ENCODE measurements at regions not wholly inside any gene's neighbourhood (a gene's known extent, or its start where the extent isn't known, plus 50 kb on each side); places are given as distances from the start of the nearest gene placed in this dataset.

DNA sequence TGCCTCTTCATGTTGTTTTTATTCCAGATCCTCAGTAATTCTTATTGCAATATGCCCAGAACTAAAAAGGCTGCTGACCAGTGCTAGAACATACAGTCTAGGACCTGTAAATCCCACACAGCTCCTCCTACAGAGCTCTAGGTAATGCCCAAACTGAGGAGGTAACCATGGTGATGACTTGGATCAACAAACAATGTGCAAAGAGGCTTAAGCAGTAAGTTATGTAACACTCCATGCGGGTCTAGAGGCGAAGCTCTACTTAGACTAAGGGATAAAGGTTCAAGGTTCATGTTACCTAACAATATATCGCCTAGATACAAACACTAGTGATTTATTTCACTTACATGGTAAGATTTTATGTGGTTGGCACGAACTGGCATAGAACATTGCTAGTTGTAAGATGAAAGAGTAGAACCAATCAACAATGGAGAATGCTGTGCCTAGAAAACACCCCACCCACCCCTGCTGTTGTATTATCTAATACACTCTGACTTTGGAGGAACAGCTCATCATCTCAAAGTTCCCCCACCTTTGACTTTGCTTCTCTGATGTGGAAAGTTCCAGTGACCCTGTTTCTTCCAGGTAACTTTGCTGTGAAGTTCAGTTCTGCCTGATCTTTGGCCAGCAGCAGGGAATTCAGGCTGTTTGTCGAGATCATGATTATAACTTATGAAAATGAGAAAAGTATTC is 242.4 kb downstream of the ALDH8A1 start:
- no peaks in the 10 kb centered on the region for H3K36me3 Mint-ChIP-seq (ENCODE audit: low read depth)
- no peaks in the 10 kb centered on the region for H3K4me1 Mint-ChIP-seq
- peaks cover 24% of the 10 kb centered on the region for H3K27me3 Mint-ChIP-seq
- ATAC-seq (replicated peaks) = no peak
- no peak overlapping the region for H3K4me3 Mint-ChIP-seq
- H3K27ac Mint-ChIP-seq = no peak overlapping the region
- no peaks in the 10 kb centered on the region for H3K9me3 Mint-ChIP-seq

DNA sequence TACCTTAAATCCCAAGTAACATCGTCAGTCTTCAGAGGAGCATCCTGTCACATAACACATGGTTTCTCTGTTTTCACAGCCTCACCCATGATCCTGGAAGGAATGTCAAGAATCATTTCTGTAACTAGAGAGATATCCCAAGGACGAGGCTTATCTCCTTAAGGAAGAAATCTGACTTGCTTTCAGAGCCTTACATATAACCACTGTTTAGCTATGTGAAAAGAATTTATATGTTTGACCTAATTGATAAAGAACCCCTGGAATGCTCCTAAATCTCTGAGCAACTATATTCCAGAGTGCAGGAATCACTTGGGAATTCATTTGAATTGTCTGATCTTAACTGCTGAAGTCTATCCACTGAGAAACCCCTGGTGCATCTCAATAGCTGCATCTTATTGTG is 243.1 kb downstream of the ALDH8A1 start:
- no peaks in the 10 kb centered on the region for H3K4me1 Mint-ChIP-seq
- no peak overlapping the region for H3K4me3 Mint-ChIP-seq
- no peak overlapping the region for H3K27ac Mint-ChIP-seq
- no peak for ATAC-seq (replicated peaks)
- no peaks in the 10 kb centered on the region for H3K9me3 Mint-ChIP-seq
- peaks cover 24% of the 10 kb centered on the region for H3K27me3 Mint-ChIP-seq
- H3K36me3 Mint-ChIP-seq (ENCODE audit: low read depth) = no peaks in the 10 kb centered on the region

- H3K27me3 Mint-ChIP-seq = peaks cover 24% of the 10 kb centered on the region
- no peaks in the 10 kb centered on the region for H3K9me3 Mint-ChIP-seq
- no peaks in the 10 kb centered on the region for H3K36me3 Mint-ChIP-seq (ENCODE audit: low read depth)
- no peak overlapping the region for H3K27ac Mint-ChIP-seq
- no peak for ATAC-seq (replicated peaks)
- H3K4me3 Mint-ChIP-seq = no peak overlapping the region
- H3K4me1 Mint-ChIP-seq = no peaks in the 10 kb centered on the region
Observed at GRCh38 chr6:134706153-134706552, 243.7 kb downstream of the ALDH8A1 start.

DNA sequence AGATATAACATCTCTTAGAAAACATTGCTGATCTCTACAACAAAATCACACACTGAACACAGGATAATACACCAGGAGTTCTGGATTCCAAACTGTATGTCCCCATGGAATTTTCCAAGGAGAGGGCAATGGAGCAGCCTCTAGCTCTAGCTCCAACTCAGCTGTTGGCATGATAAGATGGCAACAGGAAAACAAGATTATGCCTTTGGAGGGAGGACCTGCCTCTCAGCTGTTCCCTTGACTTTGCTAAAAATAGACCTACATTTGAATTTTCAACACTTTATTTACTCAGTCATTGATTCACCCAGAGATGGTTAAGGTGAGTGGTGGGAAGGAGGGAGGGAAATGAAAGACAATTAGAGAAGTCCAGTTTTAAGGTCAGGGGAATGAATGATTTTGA is 246.7 kb downstream of the ALDH8A1 start:
- ATAC-seq (replicated peaks) = no peak
- no peaks in the 10 kb centered on the region for H3K36me3 Mint-ChIP-seq (ENCODE audit: low read depth)
- H3K4me1 Mint-ChIP-seq = no peaks in the 10 kb centered on the region

GRCh38 chr6:134702279-134702678 is 247.6 kb downstream of the ALDH8A1 start:
- peaks cover 17% of the 10 kb centered on the region for H3K27me3 Mint-ChIP-seq
- no peaks in the 10 kb centered on the region for H3K36me3 Mint-ChIP-seq (ENCODE audit: low read depth)
- ATAC-seq (replicated peaks) = no peak
- no peaks in the 10 kb centered on the region for H3K4me1 Mint-ChIP-seq
- H3K9me3 Mint-ChIP-seq = no peaks in the 10 kb centered on the region
- H3K4me3 Mint-ChIP-seq = no peak overlapping the region
- H3K27ac Mint-ChIP-seq = no peak overlapping the region

More for the DNA sequence above, 246.7 kb downstream of the ALDH8A1 start:
- Mint-ChIP-seq H3K27ac (no peak overlapping the region), H3K27me3 (peaks cover 19% of the 10 kb centered on the region), H3K9me3 (no peaks in the 10 kb centered on the region), H3K4me3 (no peak overlapping the region)

- no peaks in the 10 kb centered on the region for H3K9me3 Mint-ChIP-seq
- H3K4me3 Mint-ChIP-seq = no peak overlapping the region
- no peaks in the 10 kb centered on the region for H3K4me1 Mint-ChIP-seq
- H3K36me3 Mint-ChIP-seq (ENCODE audit: low read depth) = no peaks in the 10 kb centered on the region
- ATAC-seq (replicated peaks) = no peak
- peaks cover 14% of the 10 kb centered on the region for H3K27me3 Mint-ChIP-seq
- H3K27ac Mint-ChIP-seq = no peak overlapping the region
Observed at GRCh38 chr6:134701301-134701700, 248.6 kb downstream of the ALDH8A1 start.

GRCh38 chr6:134698228-134698627 is 251.7 kb downstream of the ALDH8A1 start:
- Mint-ChIP-seq H3K4me1 (no peaks in the 10 kb centered on the region), H3K4me3 (no peak overlapping the region), H3K27me3 (peaks cover 7% of the 10 kb centered on the region), H3K9me3 (no peaks in the 10 kb centered on the region), H3K36me3 (ENCODE audit: low read depth) (no peaks in the 10 kb centered on the region), H3K27ac (no peak overlapping the region)
- ATAC-seq (replicated peaks) = no peak

- Mint-ChIP-seq H3K4me1 (no peaks in the 10 kb centered on the region), H3K27ac (no peak overlapping the region), H3K4me3 (no peak overlapping the region), H3K36me3 (ENCODE audit: low read depth) (no peaks in the 10 kb centered on the region), H3K27me3 (peaks cover 9% of the 10 kb centered on the region), H3K9me3 (no peaks in the 10 kb centered on the region)
- no peak for ATAC-seq (replicated peaks)
Observed at GRCh38 chr6:134692008-134692407, 257.9 kb downstream of the ALDH8A1 start.

DNA sequence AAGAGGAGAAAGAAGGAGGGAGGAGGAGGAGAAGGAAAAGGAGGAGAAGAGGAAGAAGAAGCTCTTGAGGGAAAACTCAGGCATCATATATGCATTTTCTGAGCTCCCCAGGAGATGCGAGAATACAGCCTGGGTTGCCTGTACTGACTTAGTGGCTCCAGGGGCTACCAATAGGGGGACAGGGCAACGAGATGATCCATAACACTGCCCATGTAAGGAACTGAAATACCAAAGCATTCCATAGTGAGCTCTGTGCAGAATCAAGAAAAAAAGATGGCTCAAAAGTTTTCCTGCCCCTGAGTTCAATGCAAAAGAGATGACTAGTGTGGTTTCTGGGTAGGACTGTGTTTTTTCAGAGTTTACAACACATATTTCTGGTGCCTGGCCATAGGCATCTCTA is 258.7 kb downstream of the ALDH8A1 start:
- H3K4me1 Mint-ChIP-seq = no peaks in the 10 kb centered on the region
- H3K4me3 Mint-ChIP-seq = no peak overlapping the region
- H3K9me3 Mint-ChIP-seq = no peaks in the 10 kb centered on the region
- H3K36me3 Mint-ChIP-seq (ENCODE audit: low read depth) = no peaks in the 10 kb centered on the region
- H3K27ac Mint-ChIP-seq = no peak overlapping the region
- no peak for ATAC-seq (replicated peaks)
- H3K27me3 Mint-ChIP-seq = peaks cover 9% of the 10 kb centered on the region

- no peaks in the 10 kb centered on the region for H3K4me1 Mint-ChIP-seq
- no peaks in the 10 kb centered on the region for H3K9me3 Mint-ChIP-seq
- no peaks in the 10 kb centered on the region for H3K36me3 Mint-ChIP-seq (ENCODE audit: low read depth)
- no peak overlapping the region for H3K4me3 Mint-ChIP-seq
- ATAC-seq (replicated peaks) = no peak
- no peak overlapping the region for H3K27ac Mint-ChIP-seq
- peaks cover 9% of the 10 kb centered on the region for H3K27me3 Mint-ChIP-seq
Observed at GRCh38 chr6:134690048-134690447, 259.9 kb downstream of the ALDH8A1 start.

- ATAC-seq (replicated peaks) = no peak
- Mint-ChIP-seq H3K27me3 (peaks cover 9% of the 10 kb centered on the region), H3K4me1 (no peaks in the 10 kb centered on the region), H3K4me3 (no peak overlapping the region), H3K36me3 (ENCODE audit: low read depth) (no peaks in the 10 kb centered on the region), H3K9me3 (no peaks in the 10 kb centered on the region), H3K27ac (no peak overlapping the region)
Observed at GRCh38 chr6:134689641-134690040, 260.3 kb downstream of the ALDH8A1 start.

DNA sequence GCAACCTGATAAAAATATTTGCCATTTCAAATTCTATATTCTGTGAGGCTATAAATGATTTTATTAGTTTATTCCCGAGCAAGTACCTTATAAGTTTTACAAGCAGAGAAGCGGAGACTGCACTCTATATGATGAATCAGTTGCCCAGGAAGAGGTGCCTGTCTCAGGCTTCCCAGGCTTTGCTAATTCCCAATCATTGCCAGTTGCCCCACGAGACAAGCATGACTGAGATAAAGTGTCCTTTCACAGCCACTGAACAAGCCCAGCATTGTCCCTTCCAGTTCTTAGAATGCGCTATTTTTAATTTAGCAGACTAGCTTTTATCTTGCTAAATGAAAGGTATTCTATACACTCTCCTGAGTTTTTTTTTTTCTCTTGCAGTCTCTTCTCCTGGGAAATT is 260.7 kb downstream of the ALDH8A1 start:
- no peak overlapping the region for H3K4me3 Mint-ChIP-seq
- no peaks in the 10 kb centered on the region for H3K4me1 Mint-ChIP-seq
- H3K27ac Mint-ChIP-seq = no peak overlapping the region
- H3K9me3 Mint-ChIP-seq = no peaks in the 10 kb centered on the region
- no peaks in the 10 kb centered on the region for H3K36me3 Mint-ChIP-seq (ENCODE audit: low read depth)
- peaks cover 8% of the 10 kb centered on the region for H3K27me3 Mint-ChIP-seq
- no peak for ATAC-seq (replicated peaks)

GRCh38 chr6:134686071-134686470 is 263.8 kb downstream of the ALDH8A1 start:
- H3K36me3 Mint-ChIP-seq (ENCODE audit: low read depth) = no peaks in the 10 kb centered on the region

DNA sequence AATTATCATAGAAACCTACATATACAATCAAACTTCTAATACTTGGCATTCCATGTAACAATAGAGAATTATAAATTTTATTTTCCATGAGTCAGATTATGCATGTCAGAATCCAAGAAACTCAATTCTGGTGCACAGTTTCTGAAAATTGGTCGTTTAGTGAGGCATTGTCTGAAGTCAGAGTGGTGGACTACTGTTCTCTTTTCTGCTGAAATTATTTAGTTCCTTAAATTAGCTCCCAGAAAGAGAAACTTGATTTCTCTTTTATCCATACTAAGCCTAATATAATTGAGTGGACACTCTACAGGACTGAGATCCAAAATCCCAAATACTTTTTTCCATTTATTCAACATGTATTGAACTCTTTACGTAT is 265.5 kb downstream of the ALDH8A1 start:
- ATAC-seq (replicated peaks) = no peak

More at GRCh38 chr6:134686071-134686470, 263.8 kb downstream of the ALDH8A1 start:
- Mint-ChIP-seq H3K27ac (no peak overlapping the region), H3K27me3 (peaks cover 5% of the 10 kb centered on the region), H3K9me3 (no peaks in the 10 kb centered on the region), H3K4me1 (no peaks in the 10 kb centered on the region), H3K4me3 (no peak overlapping the region)
- no peak for ATAC-seq (replicated peaks)

GRCh38 chr6:134683783-134684422 is 266.0 kb downstream of the ALDH8A1 start:
- H3K36me3 Mint-ChIP-seq (ENCODE audit: low read depth) = no peaks in the 10 kb centered on the region
- H3K27me3 Mint-ChIP-seq = no peaks in the 10 kb centered on the region
- no peaks in the 10 kb centered on the region for H3K9me3 Mint-ChIP-seq
- ATAC-seq (replicated peaks) = no peak
- H3K27ac Mint-ChIP-seq = no peak overlapping the region
- H3K4me1 Mint-ChIP-seq = no peaks in the 10 kb centered on the region
- H3K4me3 Mint-ChIP-seq = no peak overlapping the region

More for the DNA sequence above, 265.5 kb downstream of the ALDH8A1 start:
- Mint-ChIP-seq H3K27me3 (no peaks in the 10 kb centered on the region), H3K4me1 (no peaks in the 10 kb centered on the region), H3K27ac (no peak overlapping the region), H3K9me3 (no peaks in the 10 kb centered on the region), H3K4me3 (no peak overlapping the region), H3K36me3 (ENCODE audit: low read depth) (no peaks in the 10 kb centered on the region)

Data from activated T-helper 17 cell treated with anti-CD3 and anti-CD28 coated beads, Interleukin-2, amount 50 U/mL, for 72 hours (primary cell).